SK-N-SH (cell line): ENCODE measurements at regions not wholly inside any gene's neighbourhood (a gene's known extent, or its start where the extent isn't known, plus 50 kb on each side); places are given as distances from the start of the nearest gene placed in this dataset.

Experiments
- CTCF ChIA-PET: fragments of 300-600, 350-600 bp; formaldehyde crosslinking; extraction: SDS; loops from one replicate; lab custom pipeline; 2021; lab: Yijun Ruan, JAX
- POLR2A ChIA-PET: fragments of 350-600 bp; sonication (Branson Sonifier 250); formaldehyde crosslinking; extraction: SDS; loops from one replicate; lab custom pipeline; 2020; ENCODE audit warnings: antibody characterized with exemption, inconsistent platforms; lab: Yijun Ruan, JAX
- DNase-seq: peaks from one replicate; pipeline ENCODE4 v3.0.0; 2012
- H2AFZ ChIP-seq: fragments of 200-600 bp; sonication (generic); 2 replicates; pipeline ENCODE4 v1.8.1; 2016; ENCODE audit warnings: antibody characterized with exemption, mild to moderate bottlenecking, low read depth
- H3F3A ChIP-seq: fragments of 200-600 bp; sonication (generic); replicated peaks from 2 replicates; pipeline ENCODE3; 2016; ENCODE audit warnings: antibody characterized with exemption, mild to moderate bottlenecking; ENCODE audit not compliant: insufficient read depth
- H3K27ac ChIP-seq, 2 experiments: fragments of 200-500 bp in 1 of 2; fragments of 200-600 bp in 1 of 2; sonication (Bioruptor generic) in 1 of 2; sonication (generic), shearing (Covaris generic) in 1 of 2; 2 replicates each; pipeline versions ENCODE4 v1.5.1 to v1.6.1; 2014 to 2016; ENCODE audit warnings: low read depth in 2 of 2, inconsistent platforms in 1 of 2, low read length in 1 of 2, mild to moderate bottlenecking in 1 of 2, mixed read lengths in 1 of 2
- H3K27me3 ChIP-seq: fragments of 200-600 bp; sonication (generic), shearing (Covaris generic); 2 replicates; pipeline ENCODE4 v1.6.1; 2016; ENCODE audit warnings: mixed run types; ENCODE audit not compliant: insufficient read depth
- H3K36me3 ChIP-seq, 2 experiments: fragments of 200-500 bp in 1 of 2; fragments of 200-600 bp in 1 of 2; sonication (Bioruptor generic) in 1 of 2; sonication (generic) in 1 of 2; replicated peaks in 1 of 2; 2 replicates each; pipeline versions ENCODE3 to v1.5.1; 2014 to 2016; ENCODE audit warnings: low read length in 1 of 2, mild to moderate bottlenecking in 1 of 2; ENCODE audit not compliant: insufficient read depth in 2 of 2, control insufficient read depth in 1 of 2
- H3K4me1 ChIP-seq, 2 experiments: fragments of 200-500 bp in 1 of 2; fragments of 200-600 bp in 1 of 2; sonication (Bioruptor generic) in 1 of 2; sonication (generic), shearing (Covaris generic) in 1 of 2; 2 replicates each; pipeline versions ENCODE4 v1.5.1 to v1.6.1; 2014 to 2016; ENCODE audit warnings: low read depth in 1 of 2, low read length in 1 of 2, mixed run types in 1 of 2; ENCODE audit not compliant: insufficient read depth in 2 of 2, control insufficient read depth in 1 of 2
- H3K4me2 ChIP-seq: fragments of 200-600 bp; sonication (generic), shearing (Covaris generic); 2 replicates; pipeline ENCODE4 v1.6.1; 2017; ENCODE audit warnings: mixed run types
- H3K4me3 ChIP-seq, 2 experiments: fragments of 200-500 bp in 1 of 2; fragments of 200-600 bp in 1 of 2; sonication (Bioruptor generic) in 1 of 2; sonication (generic), shearing (Covaris generic) in 1 of 2; 2 replicates each; pipeline versions ENCODE4 v1.5.1 to v1.8.1; 2014 to 2016; ENCODE audit warnings: low read depth in 2 of 2, inconsistent platforms in 1 of 2, low read length in 1 of 2, mild to moderate bottlenecking in 1 of 2, mixed read lengths in 1 of 2, moderate library complexity in 1 of 2
- H3K79me2 ChIP-seq: fragments of 200-600 bp; sonication (generic); 2 replicates; pipeline ENCODE4 v1.8.1; 2017; ENCODE audit warnings: mild to moderate bottlenecking; ENCODE audit not compliant: insufficient read depth
- H3K9ac ChIP-seq: fragments of 200-600 bp; sonication (generic); 2 replicates; pipeline ENCODE4 v1.6.1; 2017; ENCODE audit warnings: mixed run types
- H3K9me2 ChIP-seq: fragments of 200-600 bp; sonication (generic); 2 replicates; pipeline ENCODE4 v1.6.1; 2017; ENCODE audit warnings: mixed run types
- H3K9me3 ChIP-seq: fragments of 200-600 bp; sonication (generic); 2 replicates; pipeline ENCODE4 v1.6.1; 2017; ENCODE audit warnings: mixed run types, mild to moderate bottlenecking, moderate library complexity
- H4K20me1 ChIP-seq: fragments of 200-600 bp; sonication (generic); 2 replicates; pipeline ENCODE4 v1.6.1; 2017; ENCODE audit warnings: mild to moderate bottlenecking, mixed run types; ENCODE audit not compliant: insufficient read depth
- CHD2 ChIP-seq: fragments of 150-350 bp; IDR thresholded peaks from 2 replicates; pipeline ENCODE4 v1.6.1; 2018; ENCODE audit warnings: low read length; ENCODE audit not compliant: partially characterized antibody
- EP300 ChIP-seq, 2 experiments: IDR thresholded peaks; 2 replicates each; pipeline versions ENCODE4 v1.4.0 to v1.6.1; 2012; ENCODE audit warnings: borderline replicate concordance in 1 of 2, low read depth in 1 of 2, low read length in 1 of 2
- FOSL2 ChIP-seq: IDR thresholded peaks from 2 replicates; pipeline ENCODE4 v1.4.0; 2012; ENCODE audit warnings: low read depth, mild to moderate bottlenecking, moderate library complexity, borderline replicate concordance
- FOXJ3 ChIP-seq: sonication (generic); formaldehyde crosslinking; IDR thresholded peaks from 2 replicates; pipeline ENCODE4 v1.5.1; 2020; ENCODE audit warnings: mild to moderate bottlenecking, missing genetic modification reagents
- FOXM1 ChIP-seq: IDR thresholded peaks from 2 replicates; pipeline ENCODE4 v1.4.0; 2012; ENCODE audit warnings: low read depth, mild to moderate bottlenecking
- GATA2 ChIP-seq: sonication (generic); formaldehyde crosslinking; IDR thresholded peaks from 2 replicates; pipeline ENCODE4 v1.5.0; 2020; ENCODE audit warnings: mild to moderate bottlenecking, missing genetic modification reagents
- MXI1 ChIP-seq: IDR thresholded peaks from 2 replicates; pipeline ENCODE4 v1.6.1; 2012; ENCODE audit warnings: mild to moderate bottlenecking, low read depth, low read length, improper control_type of control experiment
- NRF1 ChIP-seq: IDR thresholded peaks from 2 replicates; pipeline ENCODE4 v1.6.1; 2012; ENCODE audit warnings: low read depth, mild to moderate bottlenecking, low read length
- POLR2AphosphoS5 ChIP-seq: IDR thresholded peaks from 2 replicates; pipeline ENCODE4 v1.6.1; 2012; ENCODE audit warnings: low read depth, low read length
- SIN3A ChIP-seq: IDR thresholded peaks from 2 replicates; pipeline ENCODE4 v1.6.1; 2012; ENCODE audit warnings: low read depth, mild to moderate bottlenecking, low read length, moderate library complexity, borderline replicate concordance
- TAF1 ChIP-seq: IDR thresholded peaks from 2 replicates; pipeline ENCODE4 v1.6.1; 2012; ENCODE audit warnings: low read depth, mild to moderate bottlenecking, low read length, moderate library complexity, borderline replicate concordance
- YY1 ChIP-seq: IDR thresholded peaks from 2 replicates; pipeline ENCODE4 v1.4.0; 2012; ENCODE audit warnings: low read depth, mild to moderate bottlenecking
- WGBS: methylation state at CpG from one replicate; pipeline ENCODE4 v1.1.6; 2017; ENCODE audit warnings: low lambda C conversion rate; 5-methylcytosine and 5-hydroxymethylcytosine counted together
- TF ChIP-seq, protein P1 (sequence below): IDR thresholded peaks from 2 replicates; pipeline ENCODE4 v1.6.1; 2012; ENCODE audit warnings: mild to moderate bottlenecking, low read depth, low read length, moderate library complexity
- TF ChIP-seq, protein P2 (sequence below): fragments of 150-350 bp; IDR thresholded peaks from 2 replicates; pipeline ENCODE4 v1.6.1; 2017; ENCODE audit warnings: antibody characterized with exemption, low read length, low read depth, borderline replicate concordance
- TF ChIP-seq, protein P3 (sequence below): IDR thresholded peaks from 2 replicates; pipeline ENCODE4 v1.4.0; 2012; ENCODE audit warnings: low read depth
- TF ChIP-seq, protein P4 (sequence below): fragments of 150-350 bp; IDR thresholded peaks from 2 replicates; pipeline ENCODE4 v1.6.1; 2016; ENCODE audit warnings: mild to moderate bottlenecking, low read depth, low read length

DNA sequence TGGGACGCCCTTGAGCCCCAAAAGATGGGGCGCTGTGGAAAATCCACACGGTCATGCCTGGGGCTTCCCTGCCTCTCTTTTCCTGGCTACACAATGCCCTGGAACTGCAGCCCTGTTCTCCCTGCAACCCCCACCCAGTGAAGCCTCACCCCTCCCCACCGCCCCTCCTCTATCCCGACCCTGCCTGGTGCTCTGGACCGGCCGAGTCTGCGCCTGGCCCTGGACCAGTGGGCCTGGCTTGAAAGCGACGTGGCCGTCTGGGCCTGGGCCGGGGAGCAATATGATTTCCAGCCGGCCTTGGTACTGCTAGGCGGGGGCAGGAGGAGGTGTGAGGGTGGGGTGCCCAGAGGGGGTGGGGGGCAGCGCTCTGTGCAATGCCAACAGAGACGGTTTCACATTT lies 71.0 kb upstream of the RNU6ATAC start:
- CTCF ChIA-PET = no interaction called here
- H3K4me3 ChIP-seq = no peak overlapping the region
- POLR2A ChIA-PET = no interaction called here
- no peak for TF ChIP-seq POLR2AphosphoS5
- TF ChIP-seq, protein P1, sequence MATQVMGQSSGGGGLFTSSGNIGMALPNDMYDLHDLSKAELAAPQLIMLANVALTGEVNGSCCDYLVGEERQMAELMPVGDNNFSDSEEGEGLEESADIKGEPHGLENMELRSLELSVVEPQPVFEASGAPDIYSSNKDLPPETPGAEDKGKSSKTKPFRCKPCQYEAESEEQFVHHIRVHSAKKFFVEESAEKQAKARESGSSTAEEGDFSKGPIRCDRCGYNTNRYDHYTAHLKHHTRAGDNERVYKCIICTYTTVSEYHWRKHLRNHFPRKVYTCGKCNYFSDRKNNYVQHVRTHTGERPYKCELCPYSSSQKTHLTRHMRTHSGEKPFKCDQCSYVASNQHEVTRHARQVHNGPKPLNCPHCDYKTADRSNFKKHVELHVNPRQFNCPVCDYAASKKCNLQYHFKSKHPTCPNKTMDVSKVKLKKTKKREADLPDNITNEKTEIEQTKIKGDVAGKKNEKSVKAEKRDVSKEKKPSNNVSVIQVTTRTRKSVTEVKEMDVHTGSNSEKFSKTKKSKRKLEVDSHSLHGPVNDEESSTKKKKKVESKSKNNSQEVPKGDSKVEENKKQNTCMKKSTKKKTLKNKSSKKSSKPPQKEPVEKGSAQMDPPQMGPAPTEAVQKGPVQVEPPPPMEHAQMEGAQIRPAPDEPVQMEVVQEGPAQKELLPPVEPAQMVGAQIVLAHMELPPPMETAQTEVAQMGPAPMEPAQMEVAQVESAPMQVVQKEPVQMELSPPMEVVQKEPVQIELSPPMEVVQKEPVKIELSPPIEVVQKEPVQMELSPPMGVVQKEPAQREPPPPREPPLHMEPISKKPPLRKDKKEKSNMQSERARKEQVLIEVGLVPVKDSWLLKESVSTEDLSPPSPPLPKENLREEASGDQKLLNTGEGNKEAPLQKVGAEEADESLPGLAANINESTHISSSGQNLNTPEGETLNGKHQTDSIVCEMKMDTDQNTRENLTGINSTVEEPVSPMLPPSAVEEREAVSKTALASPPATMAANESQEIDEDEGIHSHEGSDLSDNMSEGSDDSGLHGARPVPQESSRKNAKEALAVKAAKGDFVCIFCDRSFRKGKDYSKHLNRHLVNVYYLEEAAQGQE = no peak
- no peak for TF ChIP-seq SIN3A
- TF ChIP-seq, protein P2, sequence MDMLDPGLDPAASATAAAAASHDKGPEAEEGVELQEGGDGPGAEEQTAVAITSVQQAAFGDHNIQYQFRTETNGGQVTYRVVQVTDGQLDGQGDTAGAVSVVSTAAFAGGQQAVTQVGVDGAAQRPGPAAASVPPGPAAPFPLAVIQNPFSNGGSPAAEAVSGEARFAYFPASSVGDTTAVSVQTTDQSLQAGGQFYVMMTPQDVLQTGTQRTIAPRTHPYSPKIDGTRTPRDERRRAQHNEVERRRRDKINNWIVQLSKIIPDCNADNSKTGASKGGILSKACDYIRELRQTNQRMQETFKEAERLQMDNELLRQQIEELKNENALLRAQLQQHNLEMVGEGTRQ = no peak
- TF ChIP-seq CHD2 = no peak
- no peak for TF ChIP-seq GATA2 (CRISPR knock-in tag)
- TF ChIP-seq MXI1 = no peak
- TF ChIP-seq, protein P3, sequence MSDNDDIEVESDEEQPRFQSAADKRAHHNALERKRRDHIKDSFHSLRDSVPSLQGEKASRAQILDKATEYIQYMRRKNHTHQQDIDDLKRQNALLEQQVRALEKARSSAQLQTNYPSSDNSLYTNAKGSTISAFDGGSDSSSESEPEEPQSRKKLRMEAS = no peak
- TF ChIP-seq YY1 = no peak
- TF ChIP-seq FOXJ3 = no peak
- TF ChIP-seq, all 33 proteins: peak for 0
- Histone ChIP-seq H3K9me2 (no peaks in the 10 kb centered on the region), H3K4me1 (peaks cover 0 to 12% of the 10 kb centered on the region in 2 experiments; a peak in 1 of 4 replicates), H3K79me2 (no peaks in the 10 kb centered on the region), H4K20me1 (no peaks in the 10 kb centered on the region), H3K4me2 (no peak overlapping the region), H3F3A (no peaks in the 10 kb centered on the region), H3K36me3 (no peaks in the 10 kb centered on the region), H3K9me3 (no peaks in the 10 kb centered on the region), H3K27me3 (no peaks in the 10 kb centered on the region), H3K9ac (no peak overlapping the region), H3K27ac (no peak overlapping the region), H2AFZ (no peak overlapping the region)
- DNase-seq = peak; percentile 65
- WGBS = 78% methylated on average over 6 of the region's 16 CpGs

DNA sequence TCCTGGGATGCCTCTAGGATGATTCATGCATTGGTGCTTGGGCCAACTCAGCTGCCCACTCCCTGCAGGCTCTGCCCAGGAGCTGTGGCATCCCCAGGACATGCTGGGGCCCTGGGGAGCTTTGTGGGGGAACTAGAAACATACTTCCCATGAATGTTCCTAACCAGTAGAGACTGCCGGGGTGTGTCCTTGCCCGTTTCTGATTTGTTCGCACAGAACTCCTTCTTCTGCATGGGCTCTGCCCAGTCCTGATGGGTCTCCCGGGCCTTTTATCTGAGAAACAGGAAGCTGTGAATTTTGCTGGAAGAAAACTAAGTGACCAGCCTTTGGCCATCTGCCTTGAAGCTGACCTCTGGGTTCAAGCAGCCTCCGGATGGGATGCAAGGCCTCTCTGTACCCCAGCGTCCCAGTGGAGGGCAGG lies 71.6 kb upstream of the RNU6ATAC start:
- no peak overlapping the region for H3K4me2 ChIP-seq
- H3K27ac ChIP-seq = no peak overlapping the region
- no peaks in the 10 kb centered on the region for H3K9me3 ChIP-seq
- no peaks in the 10 kb centered on the region for H3F3A ChIP-seq
- H3K79me2 ChIP-seq = no peaks in the 10 kb centered on the region
- no peak for DNase-seq
- peaks cover 0 to 12% of the 10 kb centered on the region in 2 experiments; a peak in 1 of 4 replicates for H3K4me1 ChIP-seq
- no peaks in the 10 kb centered on the region for H3K27me3 ChIP-seq
- no peak overlapping the region for H2AFZ ChIP-seq
- POLR2A ChIA-PET = no interaction called here
- H3K9me2 ChIP-seq = no peaks in the 10 kb centered on the region
- H3K4me3 ChIP-seq = no peak overlapping the region
- no peaks in the 10 kb centered on the region for H4K20me1 ChIP-seq
- no peaks in the 10 kb centered on the region for H3K36me3 ChIP-seq
- no peak overlapping the region for H3K9ac ChIP-seq
- WGBS = 65% methylated on average over 4 of the region's 6 CpGs
- CTCF ChIA-PET = interaction anchor here (1.2 kb wide), 1 partner anchor 81 kb away, joined by 3 read pairs; no protein-coding TSS in a partner anchor
- TF ChIP-seq, protein P4, sequence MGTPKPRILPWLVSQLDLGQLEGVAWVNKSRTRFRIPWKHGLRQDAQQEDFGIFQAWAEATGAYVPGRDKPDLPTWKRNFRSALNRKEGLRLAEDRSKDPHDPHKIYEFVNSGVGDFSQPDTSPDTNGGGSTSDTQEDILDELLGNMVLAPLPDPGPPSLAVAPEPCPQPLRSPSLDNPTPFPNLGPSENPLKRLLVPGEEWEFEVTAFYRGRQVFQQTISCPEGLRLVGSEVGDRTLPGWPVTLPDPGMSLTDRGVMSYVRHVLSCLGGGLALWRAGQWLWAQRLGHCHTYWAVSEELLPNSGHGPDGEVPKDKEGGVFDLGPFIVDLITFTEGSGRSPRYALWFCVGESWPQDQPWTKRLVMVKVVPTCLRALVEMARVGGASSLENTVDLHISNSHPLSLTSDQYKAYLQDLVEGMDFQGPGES = no peak
- no peak for TF ChIP-seq TAF1
- TF ChIP-seq, protein P3 = no peak
- TF ChIP-seq FOXM1 = no peak
- TF ChIP-seq, protein P1 = no peak
- TF ChIP-seq EP300 (IDR thresholded peaks at IDR 0.05; ENCODE audit: borderline replicate concordance in 1 of 2, low read depth in 1 of 2, low read length in 1 of 2) = no peak
- TF ChIP-seq NRF1 = no peak
- no peak for TF ChIP-seq FOSL2
- TF ChIP-seq, protein P2 = no peak
